K562 (cell line): ENCODE measurements at regions not wholly inside any gene's neighbourhood (a gene's known extent, or its start where the extent isn't known, plus 50 kb on each side); places are given as distances from the start of the nearest gene placed in this dataset.

Experiments used
- ATAC-seq: fragments of 200-7000 bp; cut with Tn5 transposase; 3 replicates; pipeline ENCODE4 v1.9.1; 2020; ENCODE audit warnings: moderate library complexity
- BruUV-seq: library from RNA; stranded (reverse); fragments of 400-500 nt; replicated peaks from 2 replicates; lab custom pipeline; 2021; lab: Mats Ljungman, UMichigan
- CTCF ChIA-PET: fragments of 300-600 bp; formaldehyde crosslinking; extraction: SDS; loops from one replicate; lab custom pipeline; 2021; ENCODE audit warnings: low intra/inter-chr PET ratio; lab: Yijun Ruan, JAX
- POLR2A ChIA-PET: fragments of 300-600, 350-650 bp; sonication (Branson Sonifier 250); formaldehyde crosslinking; extraction: SDS; loops from one replicate; lab custom pipeline; 2021; ENCODE audit warnings: antibody characterized with exemption, inconsistent platforms; lab: Yijun Ruan, JAX
- DNase-seq, 4 experiments: peaks; one replicate each; pipeline versions ENCODE4 v3.0.0 to v3.0.0-alpha.2; 2011 to 2018; ENCODE audit warnings: low spot score in 3 of 4, mixed read lengths in 3 of 4; ENCODE audit errors: extremely low read depth in 1 of 4
- FAIRE-seq: peaks from 2 replicates; lab custom pipeline; 2011; peaks lifted over from hg19 to GRCh38; lab: Jason Lieb, UNC
- H2AFZ ChIP-seq: 2 replicates; pipeline ENCODE4 v1.6.0; 2011; ENCODE audit warnings: low read depth, low read length, control low read depth, inconsistent platforms
- H3K27ac ChIP-seq: fragments of 200-600 bp; 3 replicates; pipeline ENCODE4 v1.8.0; 2011; ENCODE audit warnings: low read depth, mild to moderate bottlenecking, control low read depth, inconsistent platforms, low read length, moderate library complexity, mixed read lengths; ENCODE audit errors: extremely low read depth
- H3K27me3 ChIP-seq, 2 experiments: fragments of 300-600 bp in 1 of 2; 2 replicates in 1 of 2; 3 replicates in 1 of 2; pipeline versions ENCODE4 v1.6.0 to v1.8.0; 2011; ENCODE audit warnings: inconsistent platforms in 2 of 2, low read length in 2 of 2, mild to moderate bottlenecking in 1 of 2, mixed read lengths in 1 of 2, moderate library complexity in 1 of 2; ENCODE audit not compliant: control insufficient read depth in 2 of 2, insufficient read depth in 2 of 2
- H3K36me3 ChIP-seq: fragments of 300-600 bp; 3 replicates; pipeline ENCODE4 v1.8.0; 2011; ENCODE audit warnings: mild to moderate bottlenecking, low read length, inconsistent platforms; ENCODE audit not compliant: control insufficient read depth, insufficient read depth
- H3K4me1 ChIP-seq, 2 experiments: fragments of 200-600 bp in 1 of 2; replicated peaks in 1 of 2; 2 replicates in 1 of 2; 3 replicates in 1 of 2; pipeline versions ENCODE4 v1.5.1 to v1.8.0; 2011; ENCODE audit warnings: inconsistent platforms in 2 of 2, low read length in 2 of 2, mild to moderate bottlenecking in 1 of 2, mixed read lengths in 1 of 2, moderate library complexity in 1 of 2; ENCODE audit not compliant: control insufficient read depth in 2 of 2, insufficient read depth in 2 of 2
- H3K4me2 ChIP-seq: 2 replicates; pipeline ENCODE4 v1.6.1; 2011; ENCODE audit warnings: low read length, control low read depth, inconsistent platforms, mixed read lengths; ENCODE audit not compliant: insufficient read depth
- H3K4me3 ChIP-seq: fragments of 200-600 bp; sonication (generic), shearing (Covaris generic); 2 replicates; pipeline ENCODE4 v1.5.1; 2016; ENCODE audit warnings: control low read depth, inconsistent platforms
- H3K79me2 ChIP-seq: fragments of 200-600 bp; 3 replicates; pipeline ENCODE4 v1.8.0; 2011; ENCODE audit warnings: low read length, inconsistent platforms; ENCODE audit not compliant: control insufficient read depth, insufficient read depth
- H3K9ac ChIP-seq, 2 experiments: 2 replicates each; pipeline versions ENCODE4 v1.6.0 to v1.6.1; 2011; ENCODE audit warnings: low read depth in 2 of 2, low read length in 2 of 2, control low read depth in 1 of 2, inconsistent platforms in 1 of 2, mild to moderate bottlenecking in 1 of 2, mixed read lengths in 1 of 2; ENCODE audit not compliant: insufficient read depth in 1 of 2
- H3K9me1 ChIP-seq: one replicate; pipeline ENCODE4 v1.6.0; 2011; ENCODE audit warnings: inconsistent platforms, mild to moderate bottlenecking, low read length, moderate library complexity; ENCODE audit not compliant: control insufficient read depth, insufficient read depth
- H3K9me3 ChIP-seq: replicated peaks from 2 replicates; pipeline ENCODE4 v1.5.1; 2011; ENCODE audit warnings: low read depth, low read length, inconsistent platforms; ENCODE audit not compliant: control insufficient read depth, insufficient read depth
- H4K20me1 ChIP-seq: replicated peaks from 2 replicates; pipeline ENCODE4 v1.6.1; 2011; ENCODE audit warnings: low read length, inconsistent platforms, mixed read lengths; ENCODE audit not compliant: control insufficient read depth, insufficient read depth
- FOXA1 ChIP-seq: fragments of 450-650 bp; IDR thresholded peaks from 2 replicates; pipeline ENCODE4 v1.6.1; 2016; ENCODE audit warnings: mild to moderate bottlenecking, borderline replicate concordance
- HDAC3 ChIP-seq: fragments of 450-650 bp; IDR thresholded peaks from 2 replicates; pipeline ENCODE4 v1.6.1; 2018; ENCODE audit warnings: borderline replicate concordance, mild to moderate bottlenecking, moderate library complexity; ENCODE audit not compliant: partially characterized antibody
- KDM1A ChIP-seq, 2 experiments: fragments of 450-650 bp; IDR thresholded peaks; 2 replicates each; pipeline ENCODE4 v1.6.1; 2016; ENCODE audit warnings: mild to moderate bottlenecking in 2 of 2
- MAFG ChIP-seq: fragments of 450-650 bp; conservative IDR thresholded peaks from 2 replicates; pipeline ENCODE4 v1.6.1; 2016; ENCODE audit warnings: missing genetic modification characterization, missing compliant biosample characterization
- NFIX ChIP-seq: fragments of 250-450 bp; sonication (Bioruptor Pico); IDR thresholded peaks from 2 replicates; pipeline ENCODE4 v1.4.0; 2020; ENCODE audit warnings: low read depth, mild to moderate bottlenecking, moderate library complexity
- SAFB2 ChIP-seq: fragments of 200-400 bp; formaldehyde crosslinking; IDR thresholded peaks from 2 replicates; pipeline ENCODE4 v1.6.1; 2018; ENCODE audit warnings: borderline replicate concordance, low read length, low read depth, moderate library complexity; ENCODE audit not compliant: severe bottlenecking
- TGIF2 ChIP-seq: sonication (generic); formaldehyde crosslinking; IDR thresholded peaks from 2 replicates; pipeline ENCODE4 v1.8.1; 2022; ENCODE audit warnings: mild to moderate bottlenecking, missing genetic modification reagents, moderate library complexity
- TRIM24 ChIP-seq, 2 experiments: fragments of 450-650 bp; IDR thresholded peaks; 2 replicates each; pipeline ENCODE4 v1.6.1; 2016
- ZNF408 ChIP-seq: fragments of 250-450 bp; sonication (Bioruptor Pico); IDR thresholded peaks from 2 replicates; pipeline ENCODE4 v1.4.0; 2020; ENCODE audit warnings: low read depth, mild to moderate bottlenecking, moderate library complexity
- WGBS: fragments of 100-300 bp; shearing (Covaris generic); methylation state at CpG from one replicate; pipeline ENCODE4 v1.1.6; 2016; ENCODE audit warnings: low coverage, mixed read lengths; ENCODE audit not compliant: insufficient coverage; ENCODE audit errors: missing lambda C conversion rate; 5-methylcytosine and 5-hydroxymethylcytosine counted together
- in situ Hi-C: fragments of 300-500 bp; cut with MboI; formaldehyde crosslinking; loops from 4 replicates; pipeline ENCODE4 v1.15.0; 2018; ENCODE audit warnings: inconsistent platforms, mixed read lengths
- intact Hi-C: fragments of 100-400 bp; cut with micrococcal nuclease; formaldehyde crosslinking; loops from 2 replicates; pipeline ENCODE4 v1.14.2; 2022
- TF ChIP-seq, protein P1 (sequence below): sonication (generic); formaldehyde crosslinking; IDR thresholded peaks from 2 replicates; pipeline ENCODE4 v1.8.1; 2022; ENCODE audit warnings: missing genetic modification reagents
- TF ChIP-seq, protein P2 (sequence below): sonication (generic); formaldehyde crosslinking; IDR thresholded peaks from 2 replicates; pipeline ENCODE4 v1.8.0; 2023; ENCODE audit warnings: mild to moderate bottlenecking, missing genetic modification reagents
- TF ChIP-seq, protein P3 (sequence below): sonication (generic); formaldehyde crosslinking; IDR thresholded peaks from 2 replicates; pipeline ENCODE4 v1.8.0; 2022; ENCODE audit warnings: mild to moderate bottlenecking, missing genetic modification reagents, borderline replicate concordance

DNA sequence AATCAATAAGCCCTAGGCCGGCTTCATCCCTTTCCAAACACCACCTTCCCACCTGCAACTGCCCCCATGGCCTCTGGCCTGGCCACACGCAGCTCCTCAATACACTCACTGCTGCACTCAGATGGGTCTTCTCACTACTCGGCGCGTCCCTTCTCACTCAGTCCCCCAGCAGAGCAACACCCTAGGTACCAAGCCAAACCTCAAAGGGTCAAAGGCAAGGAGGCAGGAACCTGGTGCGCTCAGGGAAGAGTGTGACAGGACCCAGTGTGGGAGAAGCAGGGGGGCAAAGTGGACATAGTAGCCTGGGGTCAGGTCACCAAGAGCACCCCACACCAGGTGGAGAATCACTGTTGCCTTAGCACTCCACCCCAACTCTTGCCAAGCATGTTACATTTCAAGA, 90.6 kb downstream of the TTC32 start:
- no peak for FAIRE-seq
- in situ Hi-C loops = no loop called here
- Histone ChIP-seq H3K4me1 (no peaks in the 10 kb centered on the region), H3K4me2 (no peak overlapping the region), H3K4me3 (no peak overlapping the region), H3K9me3 (no peaks in the 10 kb centered on the region), H2AFZ (no peak overlapping the region), H4K20me1 (no peaks in the 10 kb centered on the region), H3K79me2 (no peaks in the 10 kb centered on the region), H3K36me3 (no peaks in the 10 kb centered on the region), H3K9ac (no peak overlapping the region), H3K27ac (no peak overlapping the region), H3K9me1 (no peaks in the 10 kb centered on the region), H3K27me3 (peaks cover 2 to 17% of the 10 kb centered on the region in 2 experiments; a peak in 2 of 5 replicates)
- no peak for ATAC-seq
- WGBS = 3% methylated on average over 6 of the region's 6 CpGs
- no TSS peak for BruUV-seq
- ChIA-PET CTCF (no interaction called here), POLR2A (no interaction called here)
- no peak for DNase-seq
- TF ChIP-seq, protein P1, sequence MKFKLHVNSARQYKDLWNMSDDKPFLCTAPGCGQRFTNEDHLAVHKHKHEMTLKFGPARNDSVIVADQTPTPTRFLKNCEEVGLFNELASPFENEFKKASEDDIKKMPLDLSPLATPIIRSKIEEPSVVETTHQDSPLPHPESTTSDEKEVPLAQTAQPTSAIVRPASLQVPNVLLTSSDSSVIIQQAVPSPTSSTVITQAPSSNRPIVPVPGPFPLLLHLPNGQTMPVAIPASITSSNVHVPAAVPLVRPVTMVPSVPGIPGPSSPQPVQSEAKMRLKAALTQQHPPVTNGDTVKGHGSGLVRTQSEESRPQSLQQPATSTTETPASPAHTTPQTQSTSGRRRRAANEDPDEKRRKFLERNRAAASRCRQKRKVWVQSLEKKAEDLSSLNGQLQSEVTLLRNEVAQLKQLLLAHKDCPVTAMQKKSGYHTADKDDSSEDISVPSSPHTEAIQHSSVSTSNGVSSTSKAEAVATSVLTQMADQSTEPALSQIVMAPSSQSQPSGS (CRISPR knock-in tag) = no peak
- TF ChIP-seq SAFB2 (no peak), KDM1A (IDR thresholded peaks at IDR 0.05) (no peak), TGIF2 (CRISPR knock-in tag) (no peak)
- intact Hi-C loops = no loop called here

DNA sequence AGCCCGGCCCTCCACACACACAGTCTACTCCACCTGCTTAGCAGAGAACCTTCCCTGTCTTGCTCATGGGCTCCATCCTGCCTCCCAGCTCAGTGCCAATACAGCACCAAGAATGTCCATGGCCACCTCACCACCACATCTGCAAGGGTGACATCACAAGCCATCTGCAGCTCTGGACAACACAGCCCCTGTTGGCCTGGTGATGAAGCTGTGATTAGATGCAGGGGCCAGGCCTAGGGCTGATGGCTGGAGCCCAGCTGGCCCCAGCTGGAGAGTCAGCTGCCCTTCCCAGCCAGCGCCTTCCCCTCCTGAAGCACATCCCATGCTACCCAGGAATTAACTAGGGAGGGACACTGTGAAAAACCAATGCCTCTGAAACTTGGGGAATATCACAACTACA, 91.1 kb downstream of the TTC32 start:
- intact Hi-C loops (no loop called here), in situ Hi-C loops (no loop called here)
- DNase-seq (no peak), ATAC-seq (no peak), FAIRE-seq (no peak)
- ChIA-PET POLR2A (no interaction called here), CTCF (no interaction called here)
- Histone ChIP-seq H3K9ac (no peak overlapping the region), H4K20me1 (no peaks in the 10 kb centered on the region), H3K9me1 (no peaks in the 10 kb centered on the region), H3K27ac (no peak overlapping the region), H3K27me3 (peaks cover 2 to 21% of the 10 kb centered on the region in 2 experiments; a peak in 2 of 5 replicates), H2AFZ (no peak overlapping the region), H3K9me3 (no peaks in the 10 kb centered on the region), H3K4me2 (no peak overlapping the region), H3K36me3 (no peaks in the 10 kb centered on the region), H3K4me1 (no peaks in the 10 kb centered on the region), H3K79me2 (no peaks in the 10 kb centered on the region), H3K4me3 (no peak overlapping the region)
- BruUV-seq = no TSS peak
- 6% methylated on average over 2 of the region's 2 CpGs for WGBS
- no peak for TF ChIP-seq ZNF408 (CRISPR knock-in tag)
- TF ChIP-seq, protein P2, sequence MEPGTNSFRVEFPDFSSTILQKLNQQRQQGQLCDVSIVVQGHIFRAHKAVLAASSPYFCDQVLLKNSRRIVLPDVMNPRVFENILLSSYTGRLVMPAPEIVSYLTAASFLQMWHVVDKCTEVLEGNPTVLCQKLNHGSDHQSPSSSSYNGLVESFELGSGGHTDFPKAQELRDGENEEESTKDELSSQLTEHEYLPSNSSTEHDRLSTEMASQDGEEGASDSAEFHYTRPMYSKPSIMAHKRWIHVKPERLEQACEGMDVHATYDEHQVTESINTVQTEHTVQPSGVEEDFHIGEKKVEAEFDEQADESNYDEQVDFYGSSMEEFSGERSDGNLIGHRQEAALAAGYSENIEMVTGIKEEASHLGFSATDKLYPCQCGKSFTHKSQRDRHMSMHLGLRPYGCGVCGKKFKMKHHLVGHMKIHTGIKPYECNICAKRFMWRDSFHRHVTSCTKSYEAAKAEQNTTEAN = no peak
- TF ChIP-seq NFIX (CRISPR knock-in tag) = no peak
- TF ChIP-seq MAFG (tag) = no peak
- TF ChIP-seq TRIM24 (IDR thresholded peaks at IDR 0.05) = no peak
- no peak for TF ChIP-seq HDAC3
- TF ChIP-seq, protein P3, sequence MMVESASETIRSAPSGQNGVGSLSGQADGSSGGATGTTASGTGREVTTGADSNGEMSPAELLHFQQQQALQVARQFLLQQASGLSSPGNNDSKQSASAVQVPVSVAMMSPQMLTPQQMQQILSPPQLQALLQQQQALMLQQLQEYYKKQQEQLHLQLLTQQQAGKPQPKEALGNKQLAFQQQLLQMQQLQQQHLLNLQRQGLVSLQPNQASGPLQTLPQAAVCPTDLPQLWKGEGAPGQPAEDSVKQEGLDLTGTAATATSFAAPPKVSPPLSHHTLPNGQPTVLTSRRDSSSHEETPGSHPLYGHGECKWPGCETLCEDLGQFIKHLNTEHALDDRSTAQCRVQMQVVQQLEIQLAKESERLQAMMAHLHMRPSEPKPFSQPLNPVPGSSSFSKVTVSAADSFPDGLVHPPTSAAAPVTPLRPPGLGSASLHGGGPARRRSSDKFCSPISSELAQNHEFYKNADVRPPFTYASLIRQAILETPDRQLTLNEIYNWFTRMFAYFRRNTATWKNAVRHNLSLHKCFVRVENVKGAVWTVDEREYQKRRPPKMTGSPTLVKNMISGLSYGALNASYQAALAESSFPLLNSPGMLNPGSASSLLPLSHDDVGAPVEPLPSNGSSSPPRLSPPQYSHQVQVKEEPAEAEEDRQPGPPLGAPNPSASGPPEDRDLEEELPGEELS = no peak
- no peak for TF ChIP-seq FOXA1
